ENCODE measurements at regions not wholly inside any gene's neighbourhood (a gene's known extent, or its start where the extent isn't known, plus 50 kb on each side); places are given as distances from the start of the nearest gene placed in this dataset.

- H3K9me3 ChIP-seq (ENCODE audit: low read depth) = no peaks in the 10 kb centered on the region
- Mint-ChIP-seq H3K4me3 (no peak overlapping the region), H3K27me3 (ENCODE audit: insufficient read depth, low read depth) (peaks cover 4% of the 10 kb centered on the region), H3K27ac (no peak overlapping the region), H3K36me3 (no peaks in the 10 kb centered on the region), H3K4me1 (peaks cover 12% of the 10 kb centered on the region), H3K9me3 (no peaks in the 10 kb centered on the region)
- H3K27me3 ChIP-seq = no peaks in the 10 kb centered on the region
- H3F3A ChIP-seq (ENCODE audit: low read depth) = no peaks in the 10 kb centered on the region
- H3K27ac ChIP-seq = no peak overlapping the region
- H3K4me3 ChIP-seq = no peak overlapping the region
- no peaks in the 10 kb centered on the region for H3K79me2 ChIP-seq (ENCODE audit: low read depth)
- no peak overlapping the region for H2AFZ ChIP-seq (replicated peaks)
- no peaks in the 10 kb centered on the region for H3K36me3 ChIP-seq
- H3K4me2 ChIP-seq = no peak overlapping the region
- TF ChIP-seq EZH2 (IDR thresholded peaks at IDR 0.05) = no peak
- TF ChIP-seq CTCF (IDR thresholded peaks at IDR 0.05) = no peak
- TF ChIP-seq EZH2phosphoT487 (IDR thresholded peaks at IDR 0.05) = no peak
- peaks cover 8% of the 10 kb centered on the region for H3K4me1 ChIP-seq
- H4K20me1 ChIP-seq (ENCODE audit: low read depth) = no peaks in the 10 kb centered on the region
- no peak for DNase-seq (ENCODE audit: low spot score)
- no peak overlapping the region for H3K9ac ChIP-seq
Observed at GRCh38 chr17:14590459-14591250, 289.8 kb downstream of the HS3ST3B1 start.

GRCh38 chr17:14585099-14585498 is 284.2 kb downstream of the HS3ST3B1 start:
- no peak overlapping the region for H3K27ac Mint-ChIP-seq
- Histone ChIP-seq H3K27ac (no peak overlapping the region), H2AFZ (replicated peaks) (no peak overlapping the region), H3K9me3 (ENCODE audit: low read depth) (no peaks in the 10 kb centered on the region), H3K27me3 (no peaks in the 10 kb centered on the region), H3F3A (ENCODE audit: low read depth) (peaks cover 7% of the 10 kb centered on the region), H3K4me2 (no peak overlapping the region), H4K20me1 (ENCODE audit: low read depth) (no peaks in the 10 kb centered on the region), H3K4me3 (no peak overlapping the region), H3K9ac (no peak overlapping the region), H3K4me1 (peaks cover 14% of the 10 kb centered on the region), H3K79me2 (ENCODE audit: low read depth) (no peaks in the 10 kb centered on the region), H3K36me3 (no peaks in the 10 kb centered on the region)
- H3K9me3 Mint-ChIP-seq = no peaks in the 10 kb centered on the region
- no peak for TF ChIP-seq CTCF (IDR thresholded peaks at IDR 0.05)
- no peak for TF ChIP-seq EZH2 (IDR thresholded peaks at IDR 0.05)
- no peak for TF ChIP-seq EZH2phosphoT487 (IDR thresholded peaks at IDR 0.05)
- H3K4me1 Mint-ChIP-seq = peaks cover 5% of the 10 kb centered on the region
- no peak overlapping the region for H3K4me3 Mint-ChIP-seq
- H3K27me3 Mint-ChIP-seq (ENCODE audit: insufficient read depth, low read depth) = peaks cover 4% of the 10 kb centered on the region
- H3K36me3 Mint-ChIP-seq = no peaks in the 10 kb centered on the region
- no peak for DNase-seq (ENCODE audit: low spot score)

GRCh38 chr17:14582996-14583395 is 282.1 kb downstream of the HS3ST3B1 start:
- no peaks in the 10 kb centered on the region for H4K20me1 ChIP-seq (ENCODE audit: low read depth)
- no peak overlapping the region for H2AFZ ChIP-seq (replicated peaks)
- no peak overlapping the region for H3K4me3 ChIP-seq
- no peaks in the 10 kb centered on the region for H3K9me3 ChIP-seq (ENCODE audit: low read depth)
- no peak overlapping the region for H3K27ac ChIP-seq
- no peaks in the 10 kb centered on the region for H3K79me2 ChIP-seq (ENCODE audit: low read depth)
- Mint-ChIP-seq H3K27ac (no peak overlapping the region), H3K36me3 (no peaks in the 10 kb centered on the region), H3K4me1 (peaks cover 5% of the 10 kb centered on the region), H3K27me3 (ENCODE audit: insufficient read depth, low read depth) (peaks cover 4% of the 10 kb centered on the region), H3K9me3 (no peaks in the 10 kb centered on the region), H3K4me3 (no peak overlapping the region)
- peaks cover 19% of the 10 kb centered on the region for H3K4me1 ChIP-seq
- no peaks in the 10 kb centered on the region for H3K27me3 ChIP-seq
- peaks cover 7% of the 10 kb centered on the region for H3F3A ChIP-seq (ENCODE audit: low read depth)
- H3K36me3 ChIP-seq = no peaks in the 10 kb centered on the region
- H3K4me2 ChIP-seq = no peak overlapping the region
- H3K9ac ChIP-seq = no peak overlapping the region
- DNase-seq (ENCODE audit: low spot score) = no peak
- TF ChIP-seq EZH2 (IDR thresholded peaks at IDR 0.05) (no peak), CTCF (IDR thresholded peaks at IDR 0.05) (no peak), EZH2phosphoT487 (IDR thresholded peaks at IDR 0.05) (no peak)
